GM18499 (cell line): ENCODE measurements at regions not wholly inside any gene's neighbourhood (a gene's known extent, or its start where the extent isn't known, plus 50 kb on each side); places are given as distances from the start of the nearest gene placed in this dataset.
"Not testable (repeated sequence)": the region's sequence is repeated elsewhere in the genome, so short reads cannot be mapped to it uniquely, and the experiment has no call there.

ENCODE experiments used
- ATAC-seq: cut with Tn5 transposase; IDR thresholded peaks from one replicate; pipeline ENCODE4 v1.9.1; 2021; ENCODE audit warnings: moderate number of reproducible peaks; ENCODE audit not compliant: insufficient read depth, unreplicated experiment

- ATAC-seq: no peak
These were observed 207.0 kb upstream of the TBL1X start for GRCh38 chrX:9257718-9258420.

GRCh38 chrX:9258421-9259104 is 206.3 kb upstream of the TBL1X start:
- no peak for ATAC-seq

GRCh38 chrX:9260603-9261002 is 204.3 kb upstream of the TBL1X start:
- ATAC-seq: no peak

- ATAC-seq: no peak
These were observed 197.4 kb upstream of the TBL1X start for GRCh38 chrX:9267415-9267814.

- no peak for ATAC-seq
These were observed 195.7 kb upstream of the TBL1X start for GRCh38 chrX:9269134-9269533.

GRCh38 chrX:9271789-9272525 is 192.9 kb upstream of the TBL1X start:
- ATAC-seq: no peak

GRCh38 chrX:9273744-9274143 is 191.1 kb upstream of the TBL1X start:
- no peak for ATAC-seq

- ATAC-seq: no peak
These were observed 186.2 kb upstream of the TBL1X start for GRCh38 chrX:9278475-9279233.

GRCh38 chrX:9279234-9279544 is 185.7 kb upstream of the TBL1X start:
- ATAC-seq: no peak

- ATAC-seq: no peak
These were observed 184.0 kb upstream of the TBL1X start for GRCh38 chrX:9280831-9281230.

- ATAC-seq: no peak
These were observed 182.5 kb upstream of the TBL1X start for GRCh38 chrX:9282325-9282724.

GRCh38 chrX:9285342-9285771 is 179.5 kb upstream of the TBL1X start:
- no peak for ATAC-seq

GRCh38 chrX:9286234-9286633 is 178.6 kb upstream of the TBL1X start:
- ATAC-seq: no peak

GRCh38 chrX:9291629-9292028 is 173.2 kb upstream of the TBL1X start:
- ATAC-seq: no peak

GRCh38 chrX:9293051-9293496 is 171.8 kb upstream of the TBL1X start:
- ATAC-seq: no peak

GRCh38 chrX:9293903-9294302 is 171.0 kb upstream of the TBL1X start:
- no peak for ATAC-seq

- ATAC-seq: no peak
These were observed 169.3 kb upstream of the TBL1X start for GRCh38 chrX:9295551-9295950.

GRCh38 chrX:9298221-9298620 is 166.6 kb upstream of the TBL1X start:
- no peak for ATAC-seq

GRCh38 chrX:9299681-9300080 is 165.2 kb upstream of the TBL1X start:
- not testable (repeated sequence) for ATAC-seq

- ATAC-seq: no peak
These were observed 163.0 kb upstream of the TBL1X start for GRCh38 chrX:9301836-9302235.

GRCh38 chrX:9302381-9302780 is 162.5 kb upstream of the TBL1X start:
- no peak for ATAC-seq
